ENCODE measurements at regions not wholly inside any gene's neighbourhood (a gene's known extent, or its start where the extent isn't known, plus 50 kb on each side); places are given as distances from the start of the nearest gene placed in this dataset.

DNA sequence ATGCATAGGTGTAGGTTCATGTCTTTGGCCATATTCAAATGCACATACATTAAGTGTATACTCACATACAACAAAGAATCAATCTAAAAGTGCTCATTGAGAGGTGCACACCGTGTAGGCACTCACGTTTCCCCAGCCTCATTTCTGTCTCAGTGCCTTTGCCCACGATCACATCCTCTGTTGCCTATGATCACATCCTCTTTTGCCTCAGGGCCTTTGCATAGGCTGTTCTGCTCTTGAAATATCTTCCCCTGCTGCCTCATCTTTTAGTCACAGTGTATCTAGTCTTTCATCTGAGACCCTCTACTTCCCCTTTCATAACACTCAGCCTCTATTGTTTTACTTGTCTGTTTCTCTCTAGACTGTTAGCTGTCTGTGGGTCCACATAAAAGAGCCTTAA lies 69.3 kb downstream of the FOXD2 start:
- Histone ChIP-seq H3K18ac (ENCODE audit: insufficient read length, low read depth, low read length) (no peak overlapping the region), H2BK12ac (ENCODE audit: insufficient read length, low read depth, low read length) (no peak overlapping the region), H3K23ac (ENCODE audit: insufficient read length, low read depth, low read length) (no peak overlapping the region), H2BK15ac (ENCODE audit: low read depth, low read length) (no peak overlapping the region), H2AK5ac (ENCODE audit: insufficient read length, low read length) (no peak overlapping the region), H4K91ac (ENCODE audit: insufficient read length, low read depth, low read length) (no peak overlapping the region), H3K9me3 (ENCODE audit: control insufficient read depth, low read depth, low read length) (no peaks in the 10 kb centered on the region), H3K27ac (ENCODE audit: insufficient read length, low read depth, low read length) (no peak overlapping the region), H4K20me1 (ENCODE audit: control insufficient read depth, insufficient read depth, insufficient read length) (no peaks in the 10 kb centered on the region), H3K79me2 (ENCODE audit: insufficient read depth, low read length) (no peaks in the 10 kb centered on the region), H3K4me1 (ENCODE audit: insufficient read depth, low read length) (no peaks in the 10 kb centered on the region), H3K14ac (ENCODE audit: insufficient read depth, low read length) (no peak overlapping the region), H3K79me1 (ENCODE audit: insufficient read depth, low read depth, low read length, poor library complexity, severe bottlenecking) (no peaks in the 10 kb centered on the region), H3K9ac (ENCODE audit: extremely low read depth, insufficient read length, low read length) (no peak overlapping the region), H3T11ph (ENCODE audit: low read length) (no peak overlapping the region), H3K23me2 (ENCODE audit: insufficient read length, low read depth, low read length, poor library complexity, severe bottlenecking) (peaks cover 11% of the 10 kb centered on the region), H2AFZ (ENCODE audit: low read length) (no peak overlapping the region), H3K4me2 (ENCODE audit: insufficient read depth, insufficient read length, low read length) (no peak overlapping the region), H3K4ac (ENCODE audit: low read depth, low read length) (no peak overlapping the region), H3K27me3 (ENCODE audit: insufficient read depth, low read length) (peaks cover 28% of the 10 kb centered on the region), H4K5ac (ENCODE audit: insufficient read length, low read depth, low read length) (no peak overlapping the region), H3K56ac (ENCODE audit: insufficient read length, low read depth, low read length) (no peak overlapping the region), H2BK5ac (ENCODE audit: insufficient read length, low read length) (no peak overlapping the region), H2BK120ac (ENCODE audit: low read depth, low read length, poor library complexity, severe bottlenecking) (no peak overlapping the region), H2BK20ac (ENCODE audit: low read depth, low read length, poor library complexity, severe bottlenecking) (no peak overlapping the region), H4K8ac (replicated peaks; ENCODE audit: insufficient read length, low read depth, low read length) (no peak overlapping the region)
- no peak for DNase-seq
- peaks cover 8 to 20% of the 10 kb centered on the region in 2 experiments for H3K4me1 Mint-ChIP-seq
- WGBS (ENCODE audit: extremely low coverage, insufficient read length, low lambda C conversion rate), result no CpG with 5 or more reads among the region's 3 CpGs
- no peaks in the 10 kb centered on the region for H3K36me3 Mint-ChIP-seq (ENCODE audit: insufficient read depth in 1 of 3, low read depth in 3 of 3)
- TF ChIP-seq, protein P1, sequence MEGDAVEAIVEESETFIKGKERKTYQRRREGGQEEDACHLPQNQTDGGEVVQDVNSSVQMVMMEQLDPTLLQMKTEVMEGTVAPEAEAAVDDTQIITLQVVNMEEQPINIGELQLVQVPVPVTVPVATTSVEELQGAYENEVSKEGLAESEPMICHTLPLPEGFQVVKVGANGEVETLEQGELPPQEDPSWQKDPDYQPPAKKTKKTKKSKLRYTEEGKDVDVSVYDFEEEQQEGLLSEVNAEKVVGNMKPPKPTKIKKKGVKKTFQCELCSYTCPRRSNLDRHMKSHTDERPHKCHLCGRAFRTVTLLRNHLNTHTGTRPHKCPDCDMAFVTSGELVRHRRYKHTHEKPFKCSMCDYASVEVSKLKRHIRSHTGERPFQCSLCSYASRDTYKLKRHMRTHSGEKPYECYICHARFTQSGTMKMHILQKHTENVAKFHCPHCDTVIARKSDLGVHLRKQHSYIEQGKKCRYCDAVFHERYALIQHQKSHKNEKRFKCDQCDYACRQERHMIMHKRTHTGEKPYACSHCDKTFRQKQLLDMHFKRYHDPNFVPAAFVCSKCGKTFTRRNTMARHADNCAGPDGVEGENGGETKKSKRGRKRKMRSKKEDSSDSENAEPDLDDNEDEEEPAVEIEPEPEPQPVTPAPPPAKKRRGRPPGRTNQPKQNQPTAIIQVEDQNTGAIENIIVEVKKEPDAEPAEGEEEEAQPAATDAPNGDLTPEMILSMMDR (conservative IDR thresholded peaks at IDR 0.05), result no peak
- no peak overlapping the region for H3K27ac Mint-ChIP-seq
- peaks cover 0 to 8% of the 10 kb centered on the region in 2 experiments; a peak in 2 of 5 replicates for H3K9me3 Mint-ChIP-seq
- H3K27me3 Mint-ChIP-seq (ENCODE audit: low read depth), result peaks cover 94% of the 10 kb centered on the region
- no peak overlapping the region for H3K4me3 Mint-ChIP-seq

All from H9 (cell line).